ENCODE measurements at regions not wholly inside any gene's neighbourhood (a gene's known extent, or its start where the extent isn't known, plus 50 kb on each side); places are given as distances from the start of the nearest gene placed in this dataset.
"Not testable (repeated sequence)": the region's sequence is repeated elsewhere in the genome, so short reads cannot be mapped to it uniquely, and the experiment has no call there.

- TF ChIP-seq ZNF560 (tag by site-specific recombination; IDR thresholded peaks at IDR 0.05; ENCODE audit: borderline replicate concordance), result no peak
Measured at GRCh38 chr18:14964406-14964805, 216.4 kb downstream of the ANKRD30B start (continued).

- H3K36me3 ChIP-seq (ENCODE audit: control insufficient read depth in 2 of 2, insufficient read depth in 1 of 2, low read length in 2 of 2); CTCF ChIA-PET; H3K4me3 ChIP-seq (ENCODE audit: low read depth, low read length); H3K4me1 ChIP-seq (ENCODE audit: control insufficient read depth, insufficient read depth, low read length); H3K9me3 ChIP-seq (ENCODE audit: control insufficient read depth, insufficient read depth, low read depth, low read length); POLR2A ChIA-PET; H3K27ac ChIP-seq (ENCODE audit: extremely low read depth, low read depth, low read length): not testable (repeated sequence)
Measured at GRCh38 chr18:14964976-14965375, 217.0 kb downstream of the ANKRD30B start.

GRCh38 chr18:14965553-14965952 lies 217.6 kb downstream of the ANKRD30B start:
- ChIA-PET CTCF (no interaction called here), POLR2A (no interaction called here)
- H3K36me3 ChIP-seq (ENCODE audit: control insufficient read depth in 2 of 2, insufficient read depth in 1 of 2, low read length in 2 of 2), result no peaks in the 10 kb centered on the region
- H3K27ac ChIP-seq (ENCODE audit: extremely low read depth, low read depth, low read length), result no peak overlapping the region
- TF ChIP-seq ZNF707 (tag by site-specific recombination; IDR thresholded peaks at IDR 0.05) (no peak), ZNF280D (tag by site-specific recombination; IDR thresholded peaks at IDR 0.05) (no peak), FEZF1 (tag by site-specific recombination; IDR thresholded peaks at IDR 0.05) (no peak), ZNF155 (tag by site-specific recombination; IDR thresholded peaks at IDR 0.05) (no peak), PRDM2 (tag by site-specific recombination; IDR thresholded peaks at IDR 0.05; ENCODE audit: borderline replicate concordance) (no peak), SP3 (tag by site-specific recombination; IDR thresholded peaks at IDR 0.05) (no peak), ZNF513 (tag by site-specific recombination; IDR thresholded peaks at IDR 0.05) (no peak), ZNF391 (tag by site-specific recombination; IDR thresholded peaks at IDR 0.05; ENCODE audit: borderline replicate concordance, low read depth) (no peak), ZSCAN16 (tag by site-specific recombination; IDR thresholded peaks at IDR 0.05) (no peak), ZFP69B (tag by site-specific recombination; IDR thresholded peaks at IDR 0.05) (no peak)
- no peaks in the 10 kb centered on the region for H3K4me1 ChIP-seq (ENCODE audit: control insufficient read depth, insufficient read depth, low read length)
- H3K4me3 ChIP-seq (ENCODE audit: low read depth, low read length), result no peak overlapping the region
- H3K9me3 ChIP-seq (ENCODE audit: control insufficient read depth, insufficient read depth, low read depth, low read length), result no peaks in the 10 kb centered on the region
